K562 (cell line): ENCODE measurements at regions not wholly inside any gene's neighbourhood (a gene's known extent, or its start where the extent isn't known, plus 50 kb on each side); places are given as distances from the start of the nearest gene placed in this dataset.

Experiments
- COPS2 ChIP-seq: fragments of 450-650 bp; conservative IDR thresholded peaks from 2 replicates; pipeline ENCODE4 v1.6.1; 2016; ENCODE audit warnings: mild to moderate bottlenecking, moderate library complexity
- E2F1 ChIP-seq: sonication (generic); formaldehyde crosslinking; IDR thresholded peaks from 2 replicates; pipeline ENCODE4 v1.8.1; 2023; ENCODE audit warnings: mild to moderate bottlenecking, missing genetic modification reagents, moderate library complexity
- MTA3 ChIP-seq: fragments of 450-650 bp; formaldehyde crosslinking; IDR thresholded peaks from 2 replicates; pipeline ENCODE4 v1.6.1; 2017; ENCODE audit warnings: mild to moderate bottlenecking, borderline replicate concordance
- NCOA6 ChIP-seq: fragments of 450-650 bp; IDR thresholded peaks from 2 replicates; pipeline ENCODE4 v1.6.1; 2017; ENCODE audit warnings: mild to moderate bottlenecking
- POLR2A ChIP-seq: fragments of 450-650 bp; conservative IDR thresholded peaks from 2 replicates; pipeline ENCODE4 v1.6.1; 2016
- SRF ChIP-seq, 2 experiments: fragments of 250-450, 450-650 bp in 1 of 2; sonication (Bioruptor Pico) in 1 of 2; sonication (generic) in 1 of 2; formaldehyde crosslinking; IDR thresholded peaks; 2 replicates each; pipeline versions ENCODE4 v1.5.0 to v1.5.1; 2020 to 2022; ENCODE audit warnings: mild to moderate bottlenecking in 1 of 2, missing genetic modification reagents in 1 of 2
- TARDBP ChIP-seq: fragments of 450-650 bp; IDR thresholded peaks from 2 replicates; pipeline ENCODE4 v1.6.1; 2016
- TEAD1 ChIP-seq, 2 experiments: fragments of 450-650 bp in 1 of 2; sonication (generic) in 1 of 2; formaldehyde crosslinking; IDR thresholded peaks; 2 replicates each; pipeline versions ENCODE4 v1.4.0 to v1.8.0; 2020 to 2022; ENCODE audit warnings: mild to moderate bottlenecking in 2 of 2, missing genetic modification reagents in 1 of 2
- ZNF23 ChIP-seq: fragments of 250-450 bp; sonication (Bioruptor Pico); IDR thresholded peaks from 2 replicates; pipeline ENCODE4 v1.4.0; 2020; ENCODE audit warnings: mild to moderate bottlenecking
- TF ChIP-seq, protein P1 (sequence below): sonication (generic); formaldehyde crosslinking; IDR thresholded peaks from 2 replicates; pipeline ENCODE4 v1.8.1; 2022; ENCODE audit warnings: missing genetic modification reagents
- TF ChIP-seq, protein P2 (sequence below): sonication (generic); IDR thresholded peaks from 2 replicates; pipeline ENCODE4 v1.6.1; 2016

GRCh38 chr1:14137411-14138134, 437.6 kb downstream of the PRDM2 start:
- TF ChIP-seq NCOA6 (no peak), TEAD1 (CRISPR knock-in tag; IDR thresholded peaks at IDR 0.05) (no peak), SRF (CRISPR knock-in tag; IDR thresholded peaks at IDR 0.05) (no peak), TARDBP (no peak), POLR2A (no peak), ZNF23 (CRISPR knock-in tag) (no peak), MTA3 (no peak), E2F1 (CRISPR knock-in tag) (no peak), COPS2 (no peak)
- TF ChIP-seq, protein P1, sequence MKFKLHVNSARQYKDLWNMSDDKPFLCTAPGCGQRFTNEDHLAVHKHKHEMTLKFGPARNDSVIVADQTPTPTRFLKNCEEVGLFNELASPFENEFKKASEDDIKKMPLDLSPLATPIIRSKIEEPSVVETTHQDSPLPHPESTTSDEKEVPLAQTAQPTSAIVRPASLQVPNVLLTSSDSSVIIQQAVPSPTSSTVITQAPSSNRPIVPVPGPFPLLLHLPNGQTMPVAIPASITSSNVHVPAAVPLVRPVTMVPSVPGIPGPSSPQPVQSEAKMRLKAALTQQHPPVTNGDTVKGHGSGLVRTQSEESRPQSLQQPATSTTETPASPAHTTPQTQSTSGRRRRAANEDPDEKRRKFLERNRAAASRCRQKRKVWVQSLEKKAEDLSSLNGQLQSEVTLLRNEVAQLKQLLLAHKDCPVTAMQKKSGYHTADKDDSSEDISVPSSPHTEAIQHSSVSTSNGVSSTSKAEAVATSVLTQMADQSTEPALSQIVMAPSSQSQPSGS (CRISPR knock-in tag): no peak
- TF ChIP-seq, protein P2, sequence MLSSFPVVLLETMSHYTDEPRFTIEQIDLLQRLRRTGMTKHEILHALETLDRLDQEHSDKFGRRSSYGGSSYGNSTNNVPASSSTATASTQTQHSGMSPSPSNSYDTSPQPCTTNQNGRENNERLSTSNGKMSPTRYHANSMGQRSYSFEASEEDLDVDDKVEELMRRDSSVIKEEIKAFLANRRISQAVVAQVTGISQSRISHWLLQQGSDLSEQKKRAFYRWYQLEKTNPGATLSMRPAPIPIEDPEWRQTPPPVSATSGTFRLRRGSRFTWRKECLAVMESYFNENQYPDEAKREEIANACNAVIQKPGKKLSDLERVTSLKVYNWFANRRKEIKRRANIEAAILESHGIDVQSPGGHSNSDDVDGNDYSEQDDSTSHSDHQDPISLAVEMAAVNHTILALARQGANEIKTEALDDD: no peak
